ENCODE measurements at regions not wholly inside any gene's neighbourhood (a gene's known extent, or its start where the extent isn't known, plus 50 kb on each side); places are given as distances from the start of the nearest gene placed in this dataset.

- TF ChIP-seq CTCF (IDR thresholded peaks at IDR 0.05) (no peak), POLR2AphosphoS5 (IDR thresholded peaks at IDR 0.05; ENCODE audit: insufficient read depth in 1 of 2, low read depth in 1 of 2) (no peak), POLR2A (IDR thresholded peaks at IDR 0.05) (no peak)
Observed at GRCh38 chr20:12698817-12699216, 310.0 kb upstream of the SPTLC3 start.

Data from vagina (tissue), 2 donors.